ENCODE measurements at regions not wholly inside any gene's neighbourhood (a gene's known extent, or its start where the extent isn't known, plus 50 kb on each side); places are given as distances from the start of the nearest gene placed in this dataset.

GRCh38 chr10:29773675-29774091 is 138.9 kb upstream of the SVIL start (continued):
- TF ChIP-seq, protein P1, sequence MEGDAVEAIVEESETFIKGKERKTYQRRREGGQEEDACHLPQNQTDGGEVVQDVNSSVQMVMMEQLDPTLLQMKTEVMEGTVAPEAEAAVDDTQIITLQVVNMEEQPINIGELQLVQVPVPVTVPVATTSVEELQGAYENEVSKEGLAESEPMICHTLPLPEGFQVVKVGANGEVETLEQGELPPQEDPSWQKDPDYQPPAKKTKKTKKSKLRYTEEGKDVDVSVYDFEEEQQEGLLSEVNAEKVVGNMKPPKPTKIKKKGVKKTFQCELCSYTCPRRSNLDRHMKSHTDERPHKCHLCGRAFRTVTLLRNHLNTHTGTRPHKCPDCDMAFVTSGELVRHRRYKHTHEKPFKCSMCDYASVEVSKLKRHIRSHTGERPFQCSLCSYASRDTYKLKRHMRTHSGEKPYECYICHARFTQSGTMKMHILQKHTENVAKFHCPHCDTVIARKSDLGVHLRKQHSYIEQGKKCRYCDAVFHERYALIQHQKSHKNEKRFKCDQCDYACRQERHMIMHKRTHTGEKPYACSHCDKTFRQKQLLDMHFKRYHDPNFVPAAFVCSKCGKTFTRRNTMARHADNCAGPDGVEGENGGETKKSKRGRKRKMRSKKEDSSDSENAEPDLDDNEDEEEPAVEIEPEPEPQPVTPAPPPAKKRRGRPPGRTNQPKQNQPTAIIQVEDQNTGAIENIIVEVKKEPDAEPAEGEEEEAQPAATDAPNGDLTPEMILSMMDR (IDR thresholded peaks at IDR 0.05), result no peak
- TF ChIP-seq, protein P2, sequence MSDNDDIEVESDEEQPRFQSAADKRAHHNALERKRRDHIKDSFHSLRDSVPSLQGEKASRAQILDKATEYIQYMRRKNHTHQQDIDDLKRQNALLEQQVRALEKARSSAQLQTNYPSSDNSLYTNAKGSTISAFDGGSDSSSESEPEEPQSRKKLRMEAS (IDR thresholded peaks at IDR 0.05; ENCODE audit: low read depth), result no peak
- no peak for TF ChIP-seq SMC3 (IDR thresholded peaks at IDR 0.05; ENCODE audit: low read depth, low read length)
- TF ChIP-seq NFIC (IDR thresholded peaks at IDR 0.05; ENCODE audit: borderline replicate concordance), result no peak
- TF ChIP-seq IRF3 (IDR thresholded peaks at IDR 0.05; ENCODE audit: low read depth, low read length), result no peak

DNA sequence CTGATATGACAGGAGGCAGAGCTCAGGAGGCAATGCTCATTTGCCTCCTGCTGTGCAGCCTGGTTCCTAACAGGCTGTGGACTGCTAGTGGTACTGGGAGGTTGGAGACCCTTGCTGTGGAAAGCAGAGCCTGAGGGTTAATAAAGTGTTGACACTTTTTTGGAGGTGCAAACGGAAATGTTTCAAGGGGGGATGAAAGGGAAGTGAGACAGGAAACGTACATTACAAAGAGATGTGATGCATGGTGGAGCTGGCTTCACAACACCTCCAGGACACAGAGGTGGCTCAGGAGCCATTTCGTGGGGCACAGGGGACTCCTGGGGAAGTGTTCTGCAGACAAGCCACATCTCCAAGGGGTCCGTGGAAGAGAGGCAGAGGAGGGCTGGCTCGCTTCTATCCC is 137.6 kb upstream of the SVIL start:
- CTCF ChIA-PET, result no interaction called here
- no peaks in the 10 kb centered on the region for H3K27me3 ChIP-seq (ENCODE audit: insufficient read depth)
- H3K4me3 ChIP-seq (ENCODE audit: low read depth in 2 of 2, low read length in 1 of 2), result no peak overlapping the region
- no peak overlapping the region for H3K4me2 ChIP-seq
- no peaks in the 10 kb centered on the region for H3K36me3 ChIP-seq (replicated peaks in 1 of 2; ENCODE audit: control insufficient read depth in 1 of 2, insufficient read depth in 2 of 2, low read length in 1 of 2)
- no peaks in the 10 kb centered on the region for H3K9me3 ChIP-seq
- no peaks in the 10 kb centered on the region for H3F3A ChIP-seq (replicated peaks; ENCODE audit: insufficient read depth)
- H4K20me1 ChIP-seq (ENCODE audit: insufficient read depth), result no peaks in the 10 kb centered on the region
- no peak overlapping the region for H3K27ac ChIP-seq (ENCODE audit: low read depth in 2 of 2, low read length in 1 of 2)
- POLR2A ChIA-PET, result no interaction called here
- no peaks in the 10 kb centered on the region for H3K79me2 ChIP-seq (ENCODE audit: insufficient read depth)
- WGBS (ENCODE audit: low lambda C conversion rate), result 56% methylated on average over 5 of the region's 5 CpGs
- H3K9ac ChIP-seq, result no peak overlapping the region
- no peak for DNase-seq
- no peak overlapping the region for H2AFZ ChIP-seq (ENCODE audit: low read depth)
- H3K4me1 ChIP-seq (ENCODE audit: control insufficient read depth in 1 of 2, insufficient read depth in 2 of 2, low read depth in 1 of 2, low read length in 1 of 2), result no peaks in the 10 kb centered on the region
- H3K9me2 ChIP-seq, result no peaks in the 10 kb centered on the region
- TF ChIP-seq SIN3A (IDR thresholded peaks at IDR 0.05; ENCODE audit: borderline replicate concordance, low read depth, low read length) (no peak), GABPA (IDR thresholded peaks at IDR 0.05; ENCODE audit: low read depth) (no peak), FOXM1 (IDR thresholded peaks at IDR 0.05; ENCODE audit: low read depth) (no peak), TCF12 (IDR thresholded peaks at IDR 0.05) (no peak), RAD21 (IDR thresholded peaks at IDR 0.05; ENCODE audit: low read length) (no peak), CHD2 (IDR thresholded peaks at IDR 0.05; ENCODE audit: low read length, partially characterized antibody) (no peak), MXI1 (IDR thresholded peaks at IDR 0.05; ENCODE audit: low read depth, low read length) (no peak), YY1 (IDR thresholded peaks at IDR 0.05; ENCODE audit: low read depth) (no peak), MEF2A (IDR thresholded peaks at IDR 0.05; ENCODE audit: borderline replicate concordance, low read depth) (no peak), FOXJ3 (CRISPR knock-in tag; IDR thresholded peaks at IDR 0.05) (no peak), PBX3 (IDR thresholded peaks at IDR 0.05) (no peak), ZBTB33 (IDR thresholded peaks at IDR 0.05; ENCODE audit: borderline replicate concordance, low read depth) (no peak)
- TF ChIP-seq, protein P1 (IDR thresholded peaks at IDR 0.05), result no peak
- TF ChIP-seq, protein P3, sequence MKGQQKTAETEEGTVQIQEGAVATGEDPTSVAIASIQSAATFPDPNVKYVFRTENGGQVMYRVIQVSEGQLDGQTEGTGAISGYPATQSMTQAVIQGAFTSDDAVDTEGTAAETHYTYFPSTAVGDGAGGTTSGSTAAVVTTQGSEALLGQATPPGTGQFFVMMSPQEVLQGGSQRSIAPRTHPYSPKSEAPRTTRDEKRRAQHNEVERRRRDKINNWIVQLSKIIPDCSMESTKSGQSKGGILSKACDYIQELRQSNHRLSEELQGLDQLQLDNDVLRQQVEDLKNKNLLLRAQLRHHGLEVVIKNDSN (IDR thresholded peaks at IDR 0.05; ENCODE audit: borderline replicate concordance, low read depth), result no peak
- TF ChIP-seq, protein P4, sequence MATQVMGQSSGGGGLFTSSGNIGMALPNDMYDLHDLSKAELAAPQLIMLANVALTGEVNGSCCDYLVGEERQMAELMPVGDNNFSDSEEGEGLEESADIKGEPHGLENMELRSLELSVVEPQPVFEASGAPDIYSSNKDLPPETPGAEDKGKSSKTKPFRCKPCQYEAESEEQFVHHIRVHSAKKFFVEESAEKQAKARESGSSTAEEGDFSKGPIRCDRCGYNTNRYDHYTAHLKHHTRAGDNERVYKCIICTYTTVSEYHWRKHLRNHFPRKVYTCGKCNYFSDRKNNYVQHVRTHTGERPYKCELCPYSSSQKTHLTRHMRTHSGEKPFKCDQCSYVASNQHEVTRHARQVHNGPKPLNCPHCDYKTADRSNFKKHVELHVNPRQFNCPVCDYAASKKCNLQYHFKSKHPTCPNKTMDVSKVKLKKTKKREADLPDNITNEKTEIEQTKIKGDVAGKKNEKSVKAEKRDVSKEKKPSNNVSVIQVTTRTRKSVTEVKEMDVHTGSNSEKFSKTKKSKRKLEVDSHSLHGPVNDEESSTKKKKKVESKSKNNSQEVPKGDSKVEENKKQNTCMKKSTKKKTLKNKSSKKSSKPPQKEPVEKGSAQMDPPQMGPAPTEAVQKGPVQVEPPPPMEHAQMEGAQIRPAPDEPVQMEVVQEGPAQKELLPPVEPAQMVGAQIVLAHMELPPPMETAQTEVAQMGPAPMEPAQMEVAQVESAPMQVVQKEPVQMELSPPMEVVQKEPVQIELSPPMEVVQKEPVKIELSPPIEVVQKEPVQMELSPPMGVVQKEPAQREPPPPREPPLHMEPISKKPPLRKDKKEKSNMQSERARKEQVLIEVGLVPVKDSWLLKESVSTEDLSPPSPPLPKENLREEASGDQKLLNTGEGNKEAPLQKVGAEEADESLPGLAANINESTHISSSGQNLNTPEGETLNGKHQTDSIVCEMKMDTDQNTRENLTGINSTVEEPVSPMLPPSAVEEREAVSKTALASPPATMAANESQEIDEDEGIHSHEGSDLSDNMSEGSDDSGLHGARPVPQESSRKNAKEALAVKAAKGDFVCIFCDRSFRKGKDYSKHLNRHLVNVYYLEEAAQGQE (IDR thresholded peaks at IDR 0.05; ENCODE audit: low read depth, low read length), result no peak

Measured in SK-N-SH (cell line).